Upper lobe of right lung (tissue), 1 donor: ENCODE measurements at regions not wholly inside any gene's neighbourhood (a gene's known extent, or its start where the extent isn't known, plus 50 kb on each side); places are given as distances from the start of the nearest gene placed in this dataset.

Experiments
- ATAC-seq: fragments of 200-7000 bp; cut with Tn5 transposase; one replicate; pipeline ENCODE4 v1.9.1; 2020; ENCODE audit warnings: mild to moderate bottlenecking, moderate library complexity
- DNase-seq: peaks from one replicate; pipeline ENCODE4 v3.0.0-alpha.2; 2020
- H3K27ac ChIP-seq: fragments of 200-600 bp; one replicate; pipeline ENCODE4 v1.8.0; 2022
- H3K27me3 ChIP-seq: fragments of 200-600 bp; one replicate; pipeline ENCODE4 v1.8.0; 2022; ENCODE audit warnings: mild to moderate bottlenecking
- H3K36me3 ChIP-seq: fragments of 200-600 bp; one replicate; pipeline ENCODE4 v1.8.0; 2022
- H3K4me1 ChIP-seq: fragments of 200-600 bp; one replicate; pipeline ENCODE4 v1.8.0; 2022
- H3K4me3 ChIP-seq: fragments of 200-600 bp; one replicate; pipeline ENCODE4 v1.8.0; 2022; ENCODE audit warnings: mild to moderate bottlenecking
- H3K9me3 ChIP-seq: fragments of 200-600 bp; one replicate; pipeline ENCODE4 v1.8.0; 2022
- CTCF ChIP-seq: fragments of 200-600 bp; IDR thresholded peaks from one replicate; pipeline ENCODE4 v1.8.0; 2022; ENCODE audit warnings: antibody characterized with exemption
- intact Hi-C: fragments of 100-400 bp; cut with DNase I; formaldehyde crosslinking; loops from one replicate; pipeline ENCODE4 v1.11.0; 2022
- donor health status: DM: no; HTN: yes; CAD: no; lungs with severe emphysema.

GRCh38 chr11:15609445-15609844, 494.7 kb downstream of the INSC start:
- no peaks in the 10 kb centered on the region for H3K9me3 ChIP-seq
- no peak for ATAC-seq
- H3K4me1 ChIP-seq, result no peaks in the 10 kb centered on the region
- H3K27ac ChIP-seq, result no peak overlapping the region
- DNase-seq, result no peak
- H3K4me3 ChIP-seq, result no peak overlapping the region
- no peaks in the 10 kb centered on the region for H3K36me3 ChIP-seq
- TF ChIP-seq CTCF, result no peak
- intact Hi-C loops, result no loop called here
- no peaks in the 10 kb centered on the region for H3K27me3 ChIP-seq

- no peak overlapping the region for H3K4me3 ChIP-seq
- H3K36me3 ChIP-seq, result no peaks in the 10 kb centered on the region
- ATAC-seq (no peak), DNase-seq (no peak)
- H3K9me3 ChIP-seq, result no peaks in the 10 kb centered on the region
- intact Hi-C loops, result no loop called here
- no peaks in the 10 kb centered on the region for H3K27me3 ChIP-seq
- no peak for TF ChIP-seq CTCF
- H3K4me1 ChIP-seq, result no peaks in the 10 kb centered on the region
- no peak overlapping the region for H3K27ac ChIP-seq
These were observed 496.2 kb downstream of the INSC start for GRCh38 chr11:15610881-15611280.

GRCh38 chr11:15613251-15613650, 498.5 kb downstream of the INSC start:
- Histone ChIP-seq H3K27ac (no peak overlapping the region), H3K9me3 (no peaks in the 10 kb centered on the region), H3K4me1 (no peaks in the 10 kb centered on the region), H3K27me3 (no peaks in the 10 kb centered on the region), H3K36me3 (no peaks in the 10 kb centered on the region), H3K4me3 (no peak overlapping the region)
- DNase-seq (no peak), ATAC-seq (no peak)
- intact Hi-C loops, result no loop called here
- TF ChIP-seq CTCF, result no peak

GRCh38 chr11:15613789-15614188, 499.1 kb downstream of the INSC start:
- intact Hi-C loops, result no loop called here
- no peak for TF ChIP-seq CTCF
- Histone ChIP-seq H3K4me1 (no peaks in the 10 kb centered on the region), H3K4me3 (no peak overlapping the region), H3K27ac (no peak overlapping the region), H3K27me3 (no peaks in the 10 kb centered on the region), H3K9me3 (no peaks in the 10 kb centered on the region), H3K36me3 (no peaks in the 10 kb centered on the region)
- ATAC-seq (no peak), DNase-seq (no peak)

- Histone ChIP-seq H3K36me3 (no peaks in the 10 kb centered on the region), H3K27ac (no peak overlapping the region), H3K4me3 (no peak overlapping the region), H3K27me3 (no peaks in the 10 kb centered on the region), H3K4me1 (no peaks in the 10 kb centered on the region), H3K9me3 (no peaks in the 10 kb centered on the region)
- DNase-seq, result no peak
- TF ChIP-seq CTCF, result no peak
- intact Hi-C loops, result no loop called here
- ATAC-seq, result no peak
These were observed 500.8 kb downstream of the INSC start for GRCh38 chr11:15615398-15616096.
